ENCODE measurements at regions not wholly inside any gene's neighbourhood (a gene's known extent, or its start where the extent isn't known, plus 50 kb on each side); places are given as distances from the start of the nearest gene placed in this dataset.

GRCh38 chr11:95372097-95372656 lies 141.2 kb upstream of the SESN3 start:
- Histone ChIP-seq H3K36me3 (ENCODE audit: insufficient read depth, low read depth, low read length) (no peaks in the 10 kb centered on the region), H3K9me3 (ENCODE audit: insufficient read depth, low read depth, low read length) (no peaks in the 10 kb centered on the region), H3K27ac (ENCODE audit: low read length) (no peak overlapping the region), H3K4me3 (ENCODE audit: low read length) (no peak overlapping the region), H3K9ac (ENCODE audit: low read depth, low read length) (no peak overlapping the region), H3K4me1 (ENCODE audit: insufficient read depth, low read length) (peaks cover 10% of the 10 kb centered on the region; the same call in 1 of the 2 replicates), H3K27me3 (ENCODE audit: insufficient read depth, low read length) (no peaks in the 10 kb centered on the region)

GRCh38 chr11:95371153-95371552 lies 140.2 kb upstream of the SESN3 start:
- no peak overlapping the region for H3K27ac ChIP-seq (ENCODE audit: low read length)
- H3K9ac ChIP-seq (ENCODE audit: low read depth, low read length) = no peak overlapping the region
- H3K27me3 ChIP-seq (ENCODE audit: insufficient read depth, low read length) = no peaks in the 10 kb centered on the region
- H3K36me3 ChIP-seq (ENCODE audit: insufficient read depth, low read depth, low read length) = no peaks in the 10 kb centered on the region
- H3K4me1 ChIP-seq (ENCODE audit: insufficient read depth, low read length) = peaks cover 5% of the 10 kb centered on the region; the same call in 1 of the 2 replicates
- no peaks in the 10 kb centered on the region for H3K9me3 ChIP-seq (ENCODE audit: insufficient read depth, low read depth, low read length)
- no peak overlapping the region for H3K4me3 ChIP-seq (ENCODE audit: low read length)

- Histone ChIP-seq H3K4me1 (ENCODE audit: insufficient read depth, low read length) (peaks cover 19% of the 10 kb centered on the region; the same call in 1 of the 2 replicates), H3K4me3 (ENCODE audit: low read length) (no peak overlapping the region), H3K27me3 (ENCODE audit: insufficient read depth, low read length) (no peaks in the 10 kb centered on the region), H3K9me3 (ENCODE audit: insufficient read depth, low read depth, low read length) (no peaks in the 10 kb centered on the region), H3K36me3 (ENCODE audit: insufficient read depth, low read depth, low read length) (no peaks in the 10 kb centered on the region), H3K27ac (ENCODE audit: low read length) (no peak overlapping the region), H3K9ac (ENCODE audit: low read depth, low read length) (no peak overlapping the region)
Observed at GRCh38 chr11:95367726-95368125, 136.7 kb upstream of the SESN3 start.

- no peak overlapping the region for H3K27ac ChIP-seq (ENCODE audit: low read length)
- no peaks in the 10 kb centered on the region for H3K27me3 ChIP-seq (ENCODE audit: insufficient read depth, low read length)
- no peak overlapping the region for H3K4me3 ChIP-seq (ENCODE audit: low read length)
- H3K9me3 ChIP-seq (ENCODE audit: insufficient read depth, low read depth, low read length) = no peaks in the 10 kb centered on the region
- no peak overlapping the region for H3K9ac ChIP-seq (ENCODE audit: low read depth, low read length)
- H3K36me3 ChIP-seq (ENCODE audit: insufficient read depth, low read depth, low read length) = no peaks in the 10 kb centered on the region
- peaks cover 23% of the 10 kb centered on the region; the same call in 1 of the 2 replicates for H3K4me1 ChIP-seq (ENCODE audit: insufficient read depth, low read length)
Observed at GRCh38 chr11:95365348-95365747, 134.3 kb upstream of the SESN3 start.

- Histone ChIP-seq H3K9me3 (ENCODE audit: insufficient read depth, low read depth, low read length) (no peaks in the 10 kb centered on the region), H3K36me3 (ENCODE audit: insufficient read depth, low read depth, low read length) (no peaks in the 10 kb centered on the region), H3K4me1 (ENCODE audit: insufficient read depth, low read length) (peaks cover 29% of the 10 kb centered on the region; the same call in 1 of the 2 replicates), H3K27me3 (ENCODE audit: insufficient read depth, low read length) (no peaks in the 10 kb centered on the region), H3K27ac (ENCODE audit: low read length) (no peak overlapping the region), H3K4me3 (ENCODE audit: low read length) (no peak overlapping the region), H3K9ac (ENCODE audit: low read depth, low read length) (no peak overlapping the region)
Observed at GRCh38 chr11:95364324-95365295, 133.6 kb upstream of the SESN3 start.

GRCh38 chr11:95363708-95364107 lies 132.7 kb upstream of the SESN3 start:
- peaks cover 37% of the 10 kb centered on the region; the same call in 1 of the 2 replicates for H3K4me1 ChIP-seq (ENCODE audit: insufficient read depth, low read length)
- H3K9ac ChIP-seq (ENCODE audit: low read depth, low read length) = no peak overlapping the region
- no peak overlapping the region for H3K4me3 ChIP-seq (ENCODE audit: low read length)
- no peaks in the 10 kb centered on the region for H3K9me3 ChIP-seq (ENCODE audit: insufficient read depth, low read depth, low read length)
- no peaks in the 10 kb centered on the region for H3K27me3 ChIP-seq (ENCODE audit: insufficient read depth, low read length)
- H3K36me3 ChIP-seq (ENCODE audit: insufficient read depth, low read depth, low read length) = no peaks in the 10 kb centered on the region
- no peak overlapping the region for H3K27ac ChIP-seq (ENCODE audit: low read length)

GRCh38 chr11:95363164-95363563 lies 132.2 kb upstream of the SESN3 start:
- H3K27ac ChIP-seq (ENCODE audit: low read length) = no peak overlapping the region
- no peak overlapping the region for H3K9ac ChIP-seq (ENCODE audit: low read depth, low read length)
- peaks cover 37% of the 10 kb centered on the region; the same call in 1 of the 2 replicates for H3K4me1 ChIP-seq (ENCODE audit: insufficient read depth, low read length)
- H3K36me3 ChIP-seq (ENCODE audit: insufficient read depth, low read depth, low read length) = no peaks in the 10 kb centered on the region
- H3K4me3 ChIP-seq (ENCODE audit: low read length) = no peak overlapping the region
- H3K9me3 ChIP-seq (ENCODE audit: insufficient read depth, low read depth, low read length) = no peaks in the 10 kb centered on the region
- H3K27me3 ChIP-seq (ENCODE audit: insufficient read depth, low read length) = no peaks in the 10 kb centered on the region

- H3K4me1 ChIP-seq (ENCODE audit: insufficient read depth, low read length) = peaks cover 34% of the 10 kb centered on the region; the same call in 1 of the 2 replicates
- no peaks in the 10 kb centered on the region for H3K27me3 ChIP-seq (ENCODE audit: insufficient read depth, low read length)
- H3K4me3 ChIP-seq (ENCODE audit: low read length) = no peak overlapping the region
- H3K27ac ChIP-seq (ENCODE audit: low read length) = no peak overlapping the region
- H3K36me3 ChIP-seq (ENCODE audit: insufficient read depth, low read depth, low read length) = no peaks in the 10 kb centered on the region
- no peak overlapping the region for H3K9ac ChIP-seq (ENCODE audit: low read depth, low read length)
- no peaks in the 10 kb centered on the region for H3K9me3 ChIP-seq (ENCODE audit: insufficient read depth, low read depth, low read length)
Observed at GRCh38 chr11:95361180-95361579, 130.2 kb upstream of the SESN3 start.

- no peaks in the 10 kb centered on the region for H3K36me3 ChIP-seq (ENCODE audit: insufficient read depth, low read depth, low read length)
- H3K27ac ChIP-seq (ENCODE audit: low read length) = no peak overlapping the region
- peaks cover 34% of the 10 kb centered on the region; the same call in 1 of the 2 replicates for H3K4me1 ChIP-seq (ENCODE audit: insufficient read depth, low read length)
- no peaks in the 10 kb centered on the region for H3K27me3 ChIP-seq (ENCODE audit: insufficient read depth, low read length)
- H3K9me3 ChIP-seq (ENCODE audit: insufficient read depth, low read depth, low read length) = no peaks in the 10 kb centered on the region
- H3K9ac ChIP-seq (ENCODE audit: low read depth, low read length) = 0 out of 2 replicates have a peak overlapping the region, but pooled peaks have one; percentile 0
- H3K4me3 ChIP-seq (ENCODE audit: low read length) = no peak overlapping the region; the same call in 1 of the 2 replicates
Observed at GRCh38 chr11:95360377-95361075, 129.5 kb upstream of the SESN3 start.

- peaks cover 34% of the 10 kb centered on the region; the same call in 1 of the 2 replicates for H3K4me1 ChIP-seq (ENCODE audit: insufficient read depth, low read length)
- no peaks in the 10 kb centered on the region for H3K36me3 ChIP-seq (ENCODE audit: insufficient read depth, low read depth, low read length)
- H3K9me3 ChIP-seq (ENCODE audit: insufficient read depth, low read depth, low read length) = no peaks in the 10 kb centered on the region
- H3K9ac ChIP-seq (ENCODE audit: low read depth, low read length) = 0 out of 2 replicates have a peak overlapping the region, but pooled peaks have one; percentile 0
- no peak overlapping the region for H3K27ac ChIP-seq (ENCODE audit: low read length)
- no peaks in the 10 kb centered on the region for H3K27me3 ChIP-seq (ENCODE audit: insufficient read depth, low read length)
- peak overlapping the region; percentile 9; the same call in 1 of the 2 replicates for H3K4me3 ChIP-seq (ENCODE audit: low read length)
Observed at GRCh38 chr11:95359756-95360155, 128.8 kb upstream of the SESN3 start.

- Histone ChIP-seq H3K27ac (ENCODE audit: low read length) (no peak overlapping the region), H3K4me1 (ENCODE audit: insufficient read depth, low read length) (peaks cover 31% of the 10 kb centered on the region; the same call in 1 of the 2 replicates), H3K9ac (ENCODE audit: low read depth, low read length) (no peak overlapping the region; the same call in 1 of the 2 replicates), H3K9me3 (ENCODE audit: insufficient read depth, low read depth, low read length) (no peaks in the 10 kb centered on the region), H3K27me3 (ENCODE audit: insufficient read depth, low read length) (no peaks in the 10 kb centered on the region), H3K36me3 (ENCODE audit: insufficient read depth, low read depth, low read length) (no peaks in the 10 kb centered on the region), H3K4me3 (ENCODE audit: low read length) (no peak overlapping the region)
Observed at GRCh38 chr11:95359341-95359663, 128.3 kb upstream of the SESN3 start.

Measured in iPS-20b (cell line).